ENCODE measurements at regions not wholly inside any gene's neighbourhood (a gene's known extent, or its start where the extent isn't known, plus 50 kb on each side); places are given as distances from the start of the nearest gene placed in this dataset.
"Not testable (repeated sequence)": the region's sequence is repeated elsewhere in the genome, so short reads cannot be mapped to it uniquely, and the experiment has no call there.

GRCh38 chr2:222360146-222360545, 61.3 kb upstream of the PAX3 start:
- Histone ChIP-seq H3K27me3 (no peaks in the 10 kb centered on the region), H3K27ac (no peak overlapping the region), H3K9me3 (no peaks in the 10 kb centered on the region), H3K4me1 (no peaks in the 10 kb centered on the region), H3K36me3 (no peaks in the 10 kb centered on the region), H3K4me3 (no peak overlapping the region)
- no peak for TF ChIP-seq CTCF (IDR thresholded peaks at IDR 0.05)
- TF ChIP-seq POLR2A (IDR thresholded peaks at IDR 0.05): no peak
- no peak for TF ChIP-seq EP300 (IDR thresholded peaks at IDR 0.05)
- WGBS, 2 donors: 79 to 86% methylated on average over 4 of the region's 4 CpGs
- DNase-seq (ENCODE audit: low spot score in 2 of 2): no peak

DNA sequence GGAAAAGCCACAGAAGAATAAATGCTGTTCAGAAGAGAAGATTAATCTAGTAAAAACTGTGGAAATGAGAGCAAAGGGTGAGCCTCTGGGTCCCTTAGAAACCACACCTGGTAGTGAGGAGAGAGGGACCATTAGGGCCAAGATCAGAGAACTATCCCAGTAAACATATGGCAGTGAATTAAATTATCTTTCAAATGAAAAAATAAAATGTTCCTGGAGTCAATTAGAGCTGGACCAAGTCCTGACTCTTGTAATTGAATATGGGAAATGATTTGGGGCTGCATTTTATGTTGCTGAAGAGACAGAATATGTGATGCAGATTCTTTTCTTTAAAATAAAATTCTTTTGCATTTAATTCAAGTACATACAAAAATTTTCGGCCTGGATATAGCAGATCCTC, 62.2 kb upstream of the PAX3 start:
- 82 to 88% methylated on average over 1 of the region's 1 CpG for WGBS, 2 donors

DNA sequence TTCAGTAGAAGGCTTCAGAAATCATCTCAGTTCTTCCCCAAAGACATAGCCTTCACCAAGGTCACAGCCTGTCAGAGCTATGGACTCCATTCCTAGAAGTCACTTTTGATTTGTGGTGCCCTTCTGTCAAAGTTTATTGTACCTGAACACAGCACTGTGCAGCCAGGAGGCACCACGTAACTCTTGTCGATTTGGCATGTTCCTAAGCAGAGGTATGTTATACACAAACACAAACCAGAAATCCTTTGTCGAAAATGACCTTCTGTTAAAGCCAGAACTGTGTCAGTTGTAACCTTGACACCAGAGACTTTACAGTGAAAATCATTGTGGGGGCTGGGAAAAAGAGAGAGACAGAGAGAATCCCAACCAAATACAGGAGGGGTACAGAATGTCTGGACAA, 62.6 kb upstream of the SGPP2 start:
- 91 to 92% methylated on average over 3 of the region's 3 CpGs for WGBS, 2 donors
- no peak for DNase-seq (ENCODE audit: low spot score in 2 of 2)

More for the DNA sequence above, 62.2 kb upstream of the PAX3 start:
- Histone ChIP-seq H3K27me3 (no peaks in the 10 kb centered on the region), H3K4me1 (no peaks in the 10 kb centered on the region), H3K36me3 (no peaks in the 10 kb centered on the region), H3K4me3 (no peak overlapping the region), H3K27ac (no peak overlapping the region), H3K9me3 (no peaks in the 10 kb centered on the region)
- TF ChIP-seq EP300 (IDR thresholded peaks at IDR 0.05): no peak
- TF ChIP-seq POLR2A (IDR thresholded peaks at IDR 0.05): no peak
- no peak for TF ChIP-seq CTCF (IDR thresholded peaks at IDR 0.05)
- DNase-seq (ENCODE audit: low spot score in 2 of 2): no peak

DNA sequence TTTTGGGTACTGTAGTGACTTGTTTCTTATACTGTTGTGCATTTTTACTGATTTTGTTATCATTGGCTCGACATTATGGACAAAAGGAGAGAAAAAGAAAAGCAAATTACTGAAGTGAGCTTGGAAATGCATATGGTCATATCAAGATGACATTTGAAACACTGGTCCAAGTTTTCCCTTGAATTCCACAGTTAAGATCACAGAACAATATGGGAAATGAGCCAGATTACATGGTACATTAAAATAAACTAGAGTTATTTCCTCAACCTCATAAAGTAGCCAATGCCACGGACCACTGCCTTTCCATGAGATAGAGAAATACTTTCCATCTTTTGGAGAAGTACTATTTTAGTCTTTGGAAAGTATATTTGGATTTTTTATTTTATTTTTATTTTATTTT, 62.0 kb upstream of the SGPP2 start:
- no peak for DNase-seq (ENCODE audit: low spot score in 2 of 2)
- H3K4me3 ChIP-seq: no peak overlapping the region
- no peaks in the 10 kb centered on the region for H3K4me1 ChIP-seq
- no peaks in the 10 kb centered on the region for H3K27me3 ChIP-seq
- no peaks in the 10 kb centered on the region for H3K36me3 ChIP-seq
- 41 to 42% methylated on average over 2 of the region's 2 CpGs for WGBS, 2 donors
- H3K27ac ChIP-seq: no peak overlapping the region
- no peaks in the 10 kb centered on the region for H3K9me3 ChIP-seq
- TF ChIP-seq CTCF (IDR thresholded peaks at IDR 0.05): no peak
- no peak for TF ChIP-seq EP300 (IDR thresholded peaks at IDR 0.05)
- TF ChIP-seq POLR2A (IDR thresholded peaks at IDR 0.05): no peak

More for the DNA sequence above, 62.6 kb upstream of the SGPP2 start:
- Histone ChIP-seq H3K27ac (no peak overlapping the region), H3K27me3 (no peaks in the 10 kb centered on the region), H3K36me3 (no peaks in the 10 kb centered on the region), H3K4me3 (no peak overlapping the region), H3K9me3 (no peaks in the 10 kb centered on the region), H3K4me1 (no peaks in the 10 kb centered on the region)
- no peak for TF ChIP-seq CTCF (IDR thresholded peaks at IDR 0.05)

- no peaks in the 10 kb centered on the region for H3K27me3 ChIP-seq
- H3K36me3 ChIP-seq: no peaks in the 10 kb centered on the region
- H3K4me1 ChIP-seq: no peaks in the 10 kb centered on the region
- TF ChIP-seq CTCF (IDR thresholded peaks at IDR 0.05) (no peak), POLR2A (IDR thresholded peaks at IDR 0.05) (no peak), EP300 (IDR thresholded peaks at IDR 0.05) (no peak)
- no peak for DNase-seq (ENCODE audit: low spot score in 2 of 2)
- no peak overlapping the region for H3K27ac ChIP-seq
- H3K4me3 ChIP-seq: no peak overlapping the region
- WGBS, 2 donors: 50 to 57% methylated on average over 3 of the region's 3 CpGs
- H3K9me3 ChIP-seq: peaks cover 0 to 7% (median 0%) of the 10 kb centered on the region in 4 donors
Observed at GRCh38 chr2:222364285-222364895, 60.0 kb upstream of the SGPP2 start.

DNA sequence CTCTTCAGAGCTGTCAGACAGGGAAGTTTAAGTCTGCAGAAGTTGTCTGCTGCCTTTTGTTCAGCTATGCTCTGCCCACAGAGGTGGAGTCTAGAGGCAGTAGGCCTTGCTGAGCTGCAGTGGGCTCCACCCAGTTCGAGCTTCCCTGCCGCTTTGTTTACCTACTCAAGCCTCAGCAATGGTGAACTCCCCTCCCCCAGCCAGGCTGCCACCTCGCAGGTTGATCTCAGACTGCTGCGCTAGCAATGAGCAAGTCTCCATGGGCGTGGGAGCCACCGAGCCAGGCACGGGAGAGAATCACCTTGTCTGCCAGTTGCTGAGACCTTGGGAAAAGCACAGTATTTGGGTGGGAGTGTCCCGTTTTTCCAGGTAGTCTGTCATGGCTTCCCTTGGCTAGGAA, 56.1 kb upstream of the SGPP2 start:
- DNase-seq (ENCODE audit: low spot score in 2 of 2); H3K27ac ChIP-seq; H3K4me3 ChIP-seq; H3K27me3 ChIP-seq; H3K36me3 ChIP-seq; H3K4me1 ChIP-seq: not testable (repeated sequence)
- WGBS, 2 donors: 52 to 75% methylated on average over 4 to 5 of the region's 8 CpGs
- peaks cover 0 to 34% (median 0%) of the 10 kb centered on the region in 4 donors for H3K9me3 ChIP-seq
